Embryonic facial prominence (tissue), 1 donor: ENCODE measurements at regions not wholly inside any gene's neighbourhood (a gene's known extent, or its start where the extent isn't known, plus 50 kb on each side); places are given as distances from the start of the nearest gene placed in this dataset.
"Not testable (repeated sequence)": the region's sequence is repeated elsewhere in the genome, so short reads cannot be mapped to it uniquely, and the experiment has no call there.

Experiments
- DNase-seq: peaks from one replicate; pipeline ENCODE4 v3.0.0-alpha.2; 2016; ENCODE audit errors: extremely low spot score

- no peak for DNase-seq
Measured at GRCh38 chr2:116922414-116922813, 892.1 kb upstream of the DDX18 start.

DNA sequence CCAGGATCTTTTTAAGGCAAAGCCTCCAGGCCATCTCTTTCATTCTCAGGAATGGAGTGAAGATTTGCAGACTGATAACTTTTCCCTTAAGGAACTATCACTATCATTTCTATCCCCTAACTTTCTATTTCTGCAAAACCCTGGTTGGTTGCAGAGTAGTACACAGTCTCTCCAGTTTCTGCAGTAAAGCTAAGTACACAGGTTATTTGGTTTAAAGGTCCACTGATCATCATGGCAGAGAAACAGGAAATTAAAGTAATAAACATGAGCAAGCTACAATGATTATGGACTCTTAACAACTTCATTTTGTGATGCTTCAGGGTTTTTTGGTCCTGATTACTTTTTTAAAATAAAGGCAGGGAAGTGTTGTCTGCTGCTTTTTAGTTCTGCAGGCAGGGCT is 890.0 kb upstream of the DDX18 start:
- no peak for DNase-seq

DNA sequence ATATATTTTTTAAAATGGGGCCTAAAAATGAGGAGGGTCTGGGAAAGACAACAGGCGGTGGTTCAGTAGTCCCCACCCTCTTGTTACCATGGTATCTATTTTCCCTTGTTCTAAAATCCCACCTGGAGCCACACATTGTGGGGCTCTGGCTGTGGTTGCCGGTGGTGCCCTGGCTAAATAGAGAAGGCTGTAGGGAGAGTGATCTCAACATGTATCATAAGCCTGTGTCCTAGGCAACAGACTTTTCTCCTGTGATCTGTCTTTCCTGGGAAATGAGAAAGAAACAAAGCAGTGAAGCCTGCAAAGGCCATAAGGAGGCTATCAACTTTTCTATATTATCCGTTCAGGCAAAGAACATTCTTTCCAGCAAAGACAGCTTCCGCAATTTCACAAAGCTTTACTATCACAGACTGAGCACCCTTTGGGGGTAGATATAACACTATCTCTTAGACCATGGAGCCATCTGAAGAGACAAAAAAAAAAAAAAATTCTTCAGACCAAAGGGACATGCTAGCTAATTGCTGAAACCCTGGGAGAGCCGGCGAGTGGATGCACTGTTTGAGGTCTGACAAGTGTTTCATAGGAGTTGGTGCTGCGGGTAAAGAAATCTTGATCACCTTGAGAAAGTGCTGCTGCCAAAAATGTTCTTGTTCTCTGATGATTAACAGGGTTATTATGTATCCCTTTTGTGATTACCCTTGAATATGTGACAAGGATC is 879.2 kb upstream of the DDX18 start:
- no peak for DNase-seq

GRCh38 chr2:116948258-116948657 is 866.2 kb upstream of the DDX18 start:
- DNase-seq = no peak

- no peak for DNase-seq
Measured at GRCh38 chr2:116949249-116949648, 865.2 kb upstream of the DDX18 start.

DNA sequence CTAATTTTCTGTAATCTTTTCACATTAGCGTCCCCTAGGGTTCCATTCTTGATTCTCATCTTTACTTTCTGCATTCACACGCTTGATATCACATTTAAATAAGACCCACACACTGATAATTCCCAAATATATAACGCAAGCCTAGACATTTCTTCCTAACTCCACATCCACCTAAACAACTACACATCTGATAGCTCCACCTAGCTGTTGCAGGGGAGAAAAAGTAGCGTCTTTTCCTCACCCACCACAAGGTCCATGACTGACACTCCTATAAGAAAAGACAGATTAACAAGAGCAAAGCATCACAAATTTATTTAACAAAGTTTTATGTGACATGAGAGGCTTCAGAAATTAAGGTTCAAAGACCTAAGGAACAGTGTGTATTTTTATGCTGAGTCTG is 862.2 kb upstream of the DDX18 start:
- no peak for DNase-seq

- DNase-seq = no peak
Measured at GRCh38 chr2:116955646-116956045, 858.8 kb upstream of the DDX18 start.

- DNase-seq = no peak
Measured at GRCh38 chr2:116975608-116976007, 838.9 kb upstream of the DDX18 start.

DNA sequence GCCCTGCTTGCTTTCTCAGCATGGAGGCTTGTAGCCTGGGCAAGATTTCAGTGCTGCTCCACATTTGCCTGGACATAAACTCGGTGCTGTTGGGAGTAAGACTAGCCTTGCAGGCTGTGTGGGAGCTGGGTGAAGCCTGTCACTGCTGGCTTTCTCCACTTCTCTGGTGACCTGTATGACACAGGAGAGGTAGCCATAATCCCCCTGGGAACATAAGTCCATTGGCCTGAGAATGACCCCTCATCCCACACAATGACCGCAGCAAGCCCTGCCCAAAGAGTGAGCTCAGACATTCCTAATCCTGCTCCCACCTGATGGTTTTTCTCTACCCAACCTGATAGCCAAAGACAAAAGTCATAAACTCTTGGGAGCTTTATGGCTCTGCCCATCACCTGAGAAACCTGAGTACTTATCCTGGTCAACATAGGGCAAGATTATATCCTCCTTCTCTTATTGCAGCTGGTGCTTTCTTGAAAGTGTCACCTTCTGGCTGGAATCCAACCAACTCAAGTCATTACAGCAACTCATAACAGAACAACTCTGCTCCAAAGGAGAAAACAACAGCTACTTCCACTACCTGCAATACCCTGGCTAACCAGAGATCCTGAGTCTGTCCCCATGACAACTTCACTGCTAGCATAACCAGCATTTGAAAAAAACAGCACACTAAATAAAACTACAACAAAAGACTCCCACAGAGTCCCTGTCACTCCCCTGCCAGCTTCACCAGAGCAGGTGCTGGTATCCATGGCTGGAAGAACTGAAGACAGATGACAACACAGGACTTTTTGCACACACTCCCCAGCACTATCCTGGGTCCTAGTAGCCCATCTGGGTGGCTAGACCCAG is 834.4 kb upstream of the DDX18 start:
- DNase-seq = no peak

GRCh38 chr2:116987447-116987846 is 827.0 kb upstream of the DDX18 start:
- no peak for DNase-seq

DNA sequence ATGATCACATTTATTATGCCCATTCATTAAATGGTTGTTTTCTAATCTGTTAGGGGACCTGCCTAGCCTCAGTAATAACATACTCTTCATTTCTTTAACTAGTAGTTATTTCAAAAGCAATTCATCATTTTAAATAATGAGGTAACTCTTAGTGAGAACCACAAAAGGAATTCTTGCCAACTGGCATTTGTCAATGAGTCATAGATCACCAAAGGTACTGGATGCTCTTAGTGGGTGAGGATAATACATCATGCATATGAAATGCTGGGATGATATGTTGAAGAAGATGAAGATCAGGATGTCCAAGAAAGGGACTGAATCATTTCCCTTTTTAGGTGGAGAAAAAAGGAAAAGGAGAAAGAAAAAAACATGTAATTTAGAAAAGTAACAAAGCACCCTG is 826.2 kb upstream of the DDX18 start:
- DNase-seq = no peak

- no peak for DNase-seq
Measured at GRCh38 chr2:117019357-117019756, 795.1 kb upstream of the DDX18 start.

- no peak for DNase-seq
Measured at GRCh38 chr2:117027646-117028045, 786.8 kb upstream of the DDX18 start.

GRCh38 chr2:117028708-117029107 is 785.8 kb upstream of the DDX18 start:
- not testable (repeated sequence) for DNase-seq

- no peak for DNase-seq
Measured at GRCh38 chr2:117055499-117056375, 758.8 kb upstream of the DDX18 start.

DNA sequence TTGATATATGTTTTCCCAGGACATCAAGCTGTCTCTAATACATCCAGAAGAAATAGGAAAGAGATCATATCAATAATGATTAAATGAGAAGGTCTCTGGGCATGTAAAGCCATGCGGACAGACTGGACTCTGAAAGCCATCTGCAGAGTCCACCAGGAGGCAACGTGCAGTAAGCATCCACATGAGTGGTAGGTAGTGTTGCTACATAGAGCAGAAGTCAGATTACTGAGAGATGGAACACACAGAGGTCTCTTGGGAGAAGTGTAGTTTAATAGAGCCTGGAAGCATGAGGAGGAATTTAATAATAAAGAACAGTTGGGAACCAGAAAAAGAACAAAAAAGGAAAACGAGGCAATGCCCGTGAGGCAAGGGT is 758.1 kb upstream of the DDX18 start:
- no peak for DNase-seq

DNA sequence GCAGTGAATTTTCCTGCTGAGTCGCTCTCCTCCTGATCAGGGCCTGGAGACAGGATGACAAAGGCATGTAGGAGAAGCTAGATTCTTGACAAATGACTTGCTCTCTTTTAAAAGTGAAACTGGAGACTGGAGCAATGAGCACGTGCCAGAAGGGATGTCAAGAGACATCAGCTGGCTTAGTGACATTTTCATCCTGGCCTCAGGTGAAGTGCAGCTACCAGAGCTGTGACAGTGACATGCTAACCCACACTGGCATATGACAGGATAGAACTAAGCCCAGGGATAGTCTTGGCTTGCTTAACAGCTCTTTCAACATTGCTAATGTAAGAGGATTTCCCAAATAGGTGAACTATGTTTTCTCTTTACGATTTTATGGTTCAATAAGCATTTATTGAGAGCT is 757.5 kb upstream of the DDX18 start:
- no peak for DNase-seq

GRCh38 chr2:117058366-117058765 is 756.1 kb upstream of the DDX18 start:
- no peak for DNase-seq

- DNase-seq = no peak
Measured at GRCh38 chr2:117064021-117064420, 750.5 kb upstream of the DDX18 start.

GRCh38 chr2:117065912-117066311 is 748.6 kb upstream of the DDX18 start:
- DNase-seq = no peak

DNA sequence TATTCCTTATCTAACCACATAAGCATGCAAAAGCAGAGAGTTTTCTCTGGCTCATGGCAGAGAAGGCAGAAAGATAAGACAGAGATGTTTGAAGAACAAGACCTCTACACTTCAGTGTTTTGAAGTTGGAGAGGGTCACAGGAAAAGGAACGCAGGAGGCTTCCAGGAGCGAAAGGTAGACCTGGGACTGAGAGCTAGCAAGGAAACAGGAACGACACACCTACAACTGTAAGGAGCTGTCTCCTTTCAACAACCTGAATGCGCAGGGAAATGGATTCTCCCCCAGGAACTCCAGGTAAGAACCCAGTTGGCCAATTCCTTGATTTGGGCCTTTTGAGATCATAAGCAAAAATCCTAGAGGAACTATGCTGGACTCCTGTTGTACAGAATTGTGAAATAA is 746.6 kb upstream of the DDX18 start:
- no peak for DNase-seq

DNA sequence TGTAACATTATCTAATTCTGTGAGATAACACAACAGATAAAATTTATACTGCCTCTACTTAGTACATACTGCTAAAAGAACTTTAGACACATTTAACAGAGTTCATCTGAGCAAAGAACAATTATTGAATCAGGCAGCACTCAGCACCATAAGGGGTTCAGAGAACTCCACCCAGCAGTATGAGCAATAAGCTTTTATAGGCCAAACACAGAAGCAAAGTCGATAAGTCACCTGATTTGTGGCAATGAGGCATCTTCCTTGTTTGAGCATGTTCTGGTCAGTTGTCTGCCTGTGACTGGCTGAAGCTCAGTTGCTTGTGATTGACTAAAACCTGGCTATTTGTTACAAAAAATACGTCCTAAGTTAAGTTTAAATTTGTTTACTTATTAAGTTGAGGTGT is 746.1 kb upstream of the DDX18 start:
- no peak for DNase-seq
